GM12878 (cell line): ENCODE measurements at regions not wholly inside any gene's neighbourhood (a gene's known extent, or its start where the extent isn't known, plus 50 kb on each side); places are given as distances from the start of the nearest gene placed in this dataset.

Experiments used
- BRCA1 ChIP-seq: IDR thresholded peaks from 2 replicates; pipeline ENCODE4 v1.6.1; 2011; ENCODE audit warnings: low read depth, low read length, improper control_type of control experiment
- CHD2 ChIP-seq: IDR thresholded peaks from 2 replicates; pipeline ENCODE4 v1.6.1; 2011; ENCODE audit warnings: low read depth, low read length, improper control_type of control experiment, borderline replicate concordance
- CREM ChIP-seq: IDR thresholded peaks from 2 replicates; pipeline ENCODE4 v1.6.1; 2014; ENCODE audit warnings: antibody characterized with exemption, low read depth
- CTCF ChIP-seq, 3 experiments: IDR thresholded peaks in 2 of 3; conservative IDR thresholded peaks in 1 of 3; 2 replicates each; pipeline ENCODE4 v1.5.1; 2011; ENCODE audit warnings: low read depth in 3 of 3, low read length in 3 of 3, mild to moderate bottlenecking in 3 of 3, control low read depth in 2 of 3, moderate library complexity in 2 of 3, inconsistent platforms in 1 of 3, mixed read lengths in 1 of 3; ENCODE audit not compliant: control insufficient read depth in 2 of 3, insufficient read depth in 1 of 3; ENCODE audit errors: extremely low read depth in 1 of 3
- EGR1 ChIP-seq, 2 experiments: IDR thresholded peaks; 1 replicate in 1 of 2; 2 replicates in 1 of 2; pipeline ENCODE4 v1.6.1; 2011 to 2012; ENCODE audit warnings: low read depth in 2 of 2, low read length in 2 of 2, borderline replicate concordance in 1 of 2, mild to moderate bottlenecking in 1 of 2, moderate library complexity in 1 of 2
- EZH2 ChIP-seq: IDR thresholded peaks from 2 replicates; pipeline ENCODE4 v1.6.1; 2012; ENCODE audit warnings: low read depth, mild to moderate bottlenecking, control low read depth, inconsistent platforms, low read length, borderline replicate concordance; ENCODE audit not compliant: control insufficient read depth
- JUNB ChIP-seq: IDR thresholded peaks from 2 replicates; pipeline ENCODE4 v1.6.1; 2016; ENCODE audit warnings: antibody characterized with exemption, mild to moderate bottlenecking
- KDM1A ChIP-seq: fragments of 200-600 bp; sonication (generic); IDR thresholded peaks from 2 replicates; pipeline ENCODE4 v1.6.1; 2016; ENCODE audit warnings: borderline replicate concordance
- MAX ChIP-seq: IDR thresholded peaks from 2 replicates; pipeline ENCODE4 v1.6.1; 2012; ENCODE audit warnings: low read depth, low read length, improper control_type of control experiment
- SIN3A ChIP-seq: IDR thresholded peaks from 2 replicates; pipeline ENCODE4 v1.6.1; 2012; ENCODE audit warnings: low read depth, low read length, improper control_type of control experiment
- SIX5 ChIP-seq: IDR thresholded peaks from 2 replicates; pipeline ENCODE4 v1.6.1; 2011; ENCODE audit warnings: mild to moderate bottlenecking, low read depth, low read length, moderate library complexity; ENCODE audit not compliant: severe bottlenecking
- SMARCA5 ChIP-seq: fragments of 450-650 bp; IDR thresholded peaks from 2 replicates; pipeline ENCODE4 v1.6.1; 2017; ENCODE audit warnings: mild to moderate bottlenecking
- TAF1 ChIP-seq: IDR thresholded peaks from 2 replicates; pipeline ENCODE4 v1.6.1; 2011; ENCODE audit warnings: mild to moderate bottlenecking, low read depth, low read length, borderline replicate concordance
- TARDBP ChIP-seq: IDR thresholded peaks from 2 replicates; pipeline ENCODE4 v1.6.1; 2016; ENCODE audit warnings: borderline replicate concordance

GRCh38 chr6:165986311-165986913 lies 181.2 kb downstream of the TBXT start:
- TF ChIP-seq SIN3A: no peak
- TF ChIP-seq CHD2: no peak
- no peak for TF ChIP-seq CTCF (IDR thresholded peaks at IDR 0.05 in 2 of 3, conservative IDR thresholded peaks at IDR 0.05 in 1 of 3; ENCODE audit: control insufficient read depth in 2 of 3, extremely low read depth in 1 of 3, insufficient read depth in 1 of 3, low read depth in 3 of 3, low read length in 3 of 3)
- no peak for TF ChIP-seq MAX
- TF ChIP-seq SIX5: no peak
- no peak for TF ChIP-seq CREM
- TF ChIP-seq JUNB: no peak
- TF ChIP-seq KDM1A: no peak
- TF ChIP-seq SMARCA5: no peak
- TF ChIP-seq EZH2: no peak
- no peak for TF ChIP-seq EGR1 (IDR thresholded peaks at IDR 0.05; ENCODE audit: borderline replicate concordance in 1 of 2, low read depth in 2 of 2, low read length in 2 of 2)
- no peak for TF ChIP-seq TAF1
- TF ChIP-seq BRCA1: no peak
- TF ChIP-seq TARDBP: no peak
